IMR-90 (cell line): ENCODE measurements at regions not wholly inside any gene's neighbourhood (a gene's known extent, or its start where the extent isn't known, plus 50 kb on each side); places are given as distances from the start of the nearest gene placed in this dataset.
"Not testable (repeated sequence)": the region's sequence is repeated elsewhere in the genome, so short reads cannot be mapped to it uniquely, and the experiment has no call there.

Experiments used
- ATAC-seq: fragments of 200-7000 bp; cut with Tn5 transposase; 2 replicates; pipeline ENCODE4 v1.9.1; 2020; ENCODE audit warnings: low read depth, mild to moderate bottlenecking, moderate library complexity
- BruUV-seq: library from RNA; stranded (reverse); fragments of 400-500 nt; replicated peaks from 2 replicates; lab custom pipeline; 2021; lab: Mats Ljungman, UMichigan
- CTCF ChIA-PET: fragments of 300-600 bp; formaldehyde crosslinking; extraction: SDS; loops from one replicate; lab custom pipeline; 2021; ENCODE audit warnings: antibody characterized with exemption; lab: Yijun Ruan, JAX
- POLR2A ChIA-PET: fragments of 300-600 bp; sonication (Branson Sonifier 250); formaldehyde crosslinking; loops from one replicate; lab custom pipeline; 2022; ENCODE audit warnings: antibody characterized with exemption; ENCODE audit not compliant: unreplicated experiment; lab: Charles Lee
- DNase-seq: peaks from one replicate; pipeline ENCODE4 v3.0.0; 2013
- H2AFZ ChIP-seq: replicated peaks from 2 replicates; pipeline ENCODE3; 2013; ENCODE audit warnings: low read length, mild to moderate bottlenecking; ENCODE audit not compliant: poor library complexity
- H2AK5ac ChIP-seq: 2 replicates; pipeline ENCODE4 v1.6.1; 2013; ENCODE audit warnings: low read depth, low read length, inconsistent platforms
- H2AK9ac ChIP-seq: replicated peaks from 2 replicates; pipeline ENCODE3; 2013; ENCODE audit warnings: mild to moderate bottlenecking, low read depth, low read length, moderate library complexity; ENCODE audit not compliant: poor library complexity
- H2BK120ac ChIP-seq: 2 replicates; pipeline ENCODE4 v1.6.1; 2013; ENCODE audit warnings: low read depth, low read length, inconsistent platforms
- H2BK15ac ChIP-seq: 3 replicates; pipeline ENCODE4 v1.6.1; 2013; ENCODE audit warnings: low read depth, low read length, inconsistent platforms
- H2BK20ac ChIP-seq: 2 replicates; pipeline ENCODE4 v1.6.1; 2013; ENCODE audit warnings: low read depth, mild to moderate bottlenecking, inconsistent platforms, low read length, moderate library complexity
- H2BK5ac ChIP-seq: 2 replicates; pipeline ENCODE4 v1.6.1; 2013; ENCODE audit warnings: mild to moderate bottlenecking, low read depth, low read length, inconsistent platforms; ENCODE audit not compliant: poor library complexity, severe bottlenecking
- H3K14ac ChIP-seq: replicated peaks from 2 replicates; pipeline ENCODE4 v1.6.1; 2013; ENCODE audit warnings: low read depth, low read length, inconsistent platforms
- H3K18ac ChIP-seq: 2 replicates; pipeline ENCODE4 v1.6.1; 2013; ENCODE audit warnings: low read depth, low read length, control low read depth
- H3K23ac ChIP-seq: 2 replicates; pipeline ENCODE4 v1.6.1; 2013; ENCODE audit warnings: low read depth, low read length, inconsistent platforms
- H3K27ac ChIP-seq: 2 replicates; pipeline ENCODE4 v1.5.1; 2013; ENCODE audit warnings: mild to moderate bottlenecking, control low read depth, low read length; ENCODE audit not compliant: insufficient read depth
- H3K27me3 ChIP-seq: 2 replicates; pipeline ENCODE4 v1.6.1; 2013; ENCODE audit warnings: low read length; ENCODE audit not compliant: control insufficient read depth, insufficient read depth
- H3K36me3 ChIP-seq: 2 replicates; pipeline ENCODE4 v1.6.1; 2013; ENCODE audit warnings: low read length, mixed read lengths; ENCODE audit not compliant: control insufficient read depth, insufficient read depth
- H3K4ac ChIP-seq: 2 replicates; pipeline ENCODE4 v1.6.1; 2013; ENCODE audit warnings: low read depth, low read length, inconsistent platforms
- H3K4me1 ChIP-seq: 2 replicates; pipeline ENCODE4 v1.6.1; 2013; ENCODE audit warnings: low read length, mixed read lengths; ENCODE audit not compliant: control insufficient read depth, insufficient read depth
- H3K4me2 ChIP-seq: 2 replicates; pipeline ENCODE4 v1.6.1; 2013; ENCODE audit warnings: low read depth, mild to moderate bottlenecking, control low read depth, low read length, moderate library complexity
- H3K4me3 ChIP-seq: 2 replicates; pipeline ENCODE4 v1.5.1; 2013; ENCODE audit warnings: low read depth, mild to moderate bottlenecking, control low read depth, low read length, moderate library complexity; ENCODE audit not compliant: insufficient read depth
- H3K56ac ChIP-seq: 2 replicates; pipeline ENCODE4 v1.6.1; 2013; ENCODE audit warnings: low read length, inconsistent platforms; ENCODE audit not compliant: insufficient read depth; ENCODE audit errors: extremely low read depth
- H3K79me1 ChIP-seq, 2 experiments: 2 replicates each; pipeline ENCODE4 v1.6.1; 2013; ENCODE audit warnings: low read length in 2 of 2, inconsistent platforms in 1 of 2, low read depth in 1 of 2
- H3K9ac ChIP-seq: 2 replicates; pipeline ENCODE4 v1.6.1; 2013; ENCODE audit warnings: low read depth, low read length, control low read depth
- H3K9me1 ChIP-seq: 2 replicates; pipeline ENCODE4 v1.6.1; 2013; ENCODE audit warnings: low read length, inconsistent platforms; ENCODE audit not compliant: insufficient read depth
- H3K9me3 ChIP-seq: 2 replicates; pipeline ENCODE4 v1.6.1; 2013; ENCODE audit warnings: low read length; ENCODE audit not compliant: control insufficient read depth, insufficient read depth
- H4K20me1 ChIP-seq: 2 replicates; pipeline ENCODE4 v1.6.1; 2013; ENCODE audit warnings: low read length, inconsistent platforms; ENCODE audit not compliant: insufficient read depth
- H4K5ac ChIP-seq: 2 replicates; pipeline ENCODE4 v1.6.1; 2013; ENCODE audit warnings: mild to moderate bottlenecking, low read depth, low read length, control low read depth
- H4K8ac ChIP-seq, 2 experiments: 2 replicates each; pipeline ENCODE4 v1.6.1; 2013; ENCODE audit warnings: low read depth in 2 of 2, low read length in 2 of 2, control low read depth in 1 of 2, inconsistent platforms in 1 of 2
- H4K91ac ChIP-seq: 2 replicates; pipeline ENCODE4 v1.6.1; 2013; ENCODE audit warnings: low read depth, low read length, inconsistent platforms; ENCODE audit not compliant: insufficient read depth
- WGBS, 2 experiments: methylation state at CpG; one replicate each; pipeline versions ENCODE4 v1.1.5 to v1.1.7; 2013; ENCODE audit warnings: missing lambda C conversion rate in 2 of 2; ENCODE audit not compliant: insufficient read length in 1 of 2; ENCODE audit errors: extremely low coverage in 2 of 2; 5-methylcytosine and 5-hydroxymethylcytosine counted together
- dilution Hi-C: fragments of 300-500 bp; cut with HindIII; formaldehyde crosslinking; loops from one replicate; pipeline ENCODE4 v1.14.3; 2018; ENCODE audit warnings: low sequenced_read_pairs; ENCODE audit not compliant: unreplicated experiment
- in situ Hi-C: fragments of 300-500 bp; cut with MboI; formaldehyde crosslinking; loops from 3 replicates; pipeline ENCODE4 v1.14.3; 2019; ENCODE audit warnings: low sequenced_read_pairs, inconsistent platforms, mixed read lengths
- intact Hi-C: fragments of 100-400 bp; cut with micrococcal nuclease; formaldehyde crosslinking; loops from 2 replicates; pipeline ENCODE4 v1.10.0; 2022

- H3K18ac ChIP-seq, ATAC-seq, H3K27me3 ChIP-seq, H3K79me1 ChIP-seq, H2AFZ ChIP-seq, H2AK9ac ChIP-seq, H2BK120ac ChIP-seq, H3K14ac ChIP-seq, H3K4me2 ChIP-seq, BruUV-seq, H3K23ac ChIP-seq, H4K20me1 ChIP-seq, H3K27ac ChIP-seq, intact Hi-C loops, H4K8ac ChIP-seq, in situ Hi-C loops, H2BK15ac ChIP-seq, H2BK5ac ChIP-seq, H3K4me3 ChIP-seq, H3K9me1 ChIP-seq, CTCF ChIA-PET, dilution Hi-C loops, H4K91ac ChIP-seq, POLR2A ChIA-PET, H3K9ac ChIP-seq, H3K56ac ChIP-seq, H2BK20ac ChIP-seq, H3K36me3 ChIP-seq, H3K9me3 ChIP-seq, H3K4me1 ChIP-seq, H3K4ac ChIP-seq, H2AK5ac ChIP-seq, H4K5ac ChIP-seq: not testable (repeated sequence)
- DNase-seq, result peak; percentile 30
- WGBS, 2 experiments, result no CpG with 5 or more reads among the region's 1 CpG
These were observed 69.4 kb upstream of the DPY19L1 start for GRCh38 chr7:35106667-35107066.

- DNase-seq, in situ Hi-C loops, H3K4ac ChIP-seq, H3K23ac ChIP-seq, H2BK120ac ChIP-seq, H2BK15ac ChIP-seq, H2AFZ ChIP-seq, H3K36me3 ChIP-seq, H3K4me1 ChIP-seq, H3K9ac ChIP-seq, BruUV-seq, POLR2A ChIA-PET, H3K27me3 ChIP-seq, H4K20me1 ChIP-seq, H2AK5ac ChIP-seq, H2AK9ac ChIP-seq, H3K56ac ChIP-seq, H2BK5ac ChIP-seq, CTCF ChIA-PET, H3K4me2 ChIP-seq, H4K91ac ChIP-seq, H3K9me1 ChIP-seq, H4K5ac ChIP-seq, H3K79me1 ChIP-seq, H3K4me3 ChIP-seq, ATAC-seq, H4K8ac ChIP-seq, H2BK20ac ChIP-seq, H3K14ac ChIP-seq, dilution Hi-C loops, H3K9me3 ChIP-seq, H3K18ac ChIP-seq, H3K27ac ChIP-seq, intact Hi-C loops: not testable (repeated sequence)
- no CpG with 5 or more reads among the region's 1 CpG for WGBS, 2 experiments
These were observed 68.2 kb upstream of the DPY19L1 start for GRCh38 chr7:35105511-35105910.
